Hypothalamus (tissue), 51 donors: ENCODE measurements at regions not wholly inside any gene's neighbourhood (a gene's known extent, or its start where the extent isn't known, plus 50 kb on each side); places are given as distances from the start of the nearest gene placed in this dataset.
"Not testable (repeated sequence)": the region's sequence is repeated elsewhere in the genome, so short reads cannot be mapped to it uniquely, and the experiment has no call there.

ENCODE experiments used
- DNase-seq, 51 donors: peaks; one replicate each; lab custom pipeline; 2025; lab: John Stamatoyannopoulos, UW

DNA sequence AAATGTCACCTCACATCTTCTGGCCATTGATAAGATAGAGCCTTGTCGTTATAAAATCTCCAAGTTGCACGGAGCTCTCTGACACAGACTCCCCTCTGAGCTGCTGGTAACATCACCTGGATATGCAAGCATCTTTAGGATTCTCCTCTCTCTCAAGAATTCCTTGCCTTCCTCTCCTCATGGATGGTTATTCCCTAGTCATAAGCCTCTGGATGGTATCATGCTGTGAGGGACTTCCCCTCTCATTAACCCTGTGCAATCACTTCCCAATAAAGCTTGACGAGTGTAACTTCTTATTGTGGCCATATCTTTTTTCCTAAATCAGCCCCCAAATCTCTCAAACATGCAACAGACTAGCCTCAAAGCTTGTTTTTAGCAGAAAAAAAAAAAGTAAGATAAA lies 1057.0 kb upstream of the SLIT2 start:
- no peak for DNase-seq

DNA sequence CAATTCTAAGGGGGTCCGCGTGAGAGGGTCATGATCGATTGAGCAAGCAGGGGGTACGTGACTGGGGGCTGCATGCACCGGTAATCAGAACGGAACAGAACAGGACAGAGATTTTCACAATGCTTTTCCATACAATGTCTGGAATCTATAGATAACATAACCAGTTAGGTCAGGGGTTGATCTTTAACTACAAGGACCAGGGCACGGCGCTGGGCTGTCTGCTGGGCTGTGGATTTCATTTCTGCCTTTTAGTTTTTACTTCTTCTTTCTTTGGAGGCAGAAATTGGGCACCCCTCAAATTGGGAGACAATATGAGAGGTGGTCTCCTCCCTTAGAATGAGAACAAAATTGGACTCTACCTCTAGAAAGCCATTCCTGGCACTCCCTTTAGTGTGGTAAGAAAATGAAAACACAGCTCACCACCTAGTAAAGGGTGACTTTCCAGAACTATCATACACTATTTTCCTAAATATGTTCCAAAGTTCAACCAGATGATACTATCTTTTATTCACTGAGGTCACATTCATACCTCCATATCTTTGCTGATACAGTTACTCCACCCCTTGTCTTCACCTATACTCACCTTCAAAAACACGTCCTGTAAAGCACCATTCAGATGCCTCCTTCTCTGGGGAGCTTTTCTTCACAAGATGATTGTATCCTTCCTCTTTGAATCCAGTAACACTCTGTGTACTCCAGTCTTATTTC lies 1058.3 kb upstream of the SLIT2 start:
- DNase-seq = no peak

DNA sequence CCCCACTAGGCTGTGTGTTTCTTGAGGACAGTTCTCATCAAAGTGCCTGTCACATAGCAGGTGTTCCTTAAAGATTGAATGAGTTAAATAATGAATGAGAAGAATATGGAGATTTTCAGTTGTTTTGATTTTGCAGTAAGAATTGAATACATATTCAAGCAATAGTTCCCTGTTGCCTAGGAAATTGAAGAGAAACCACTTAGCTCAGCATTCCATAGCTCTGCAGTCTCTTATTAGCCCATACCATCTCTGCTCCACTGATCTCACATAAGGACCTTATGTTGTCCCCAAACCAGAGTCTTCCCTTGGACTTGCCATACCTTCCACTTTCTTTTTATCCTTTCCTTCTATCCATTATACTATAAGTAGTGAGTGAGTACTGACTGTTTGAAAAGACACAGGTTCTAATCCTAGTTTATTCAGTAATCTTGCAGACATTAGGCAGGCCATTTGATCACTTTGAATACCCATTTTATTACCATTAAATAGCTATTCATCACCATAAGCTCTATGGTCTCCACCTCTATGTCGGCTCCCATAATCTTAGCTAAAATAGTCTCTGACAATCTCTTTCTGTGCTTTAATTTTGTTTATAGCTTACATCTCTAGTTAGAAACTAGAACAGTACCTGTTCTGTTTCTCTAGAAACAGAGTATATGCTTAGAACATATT lies 1059.6 kb upstream of the SLIT2 start:
- no peak for DNase-seq

DNA sequence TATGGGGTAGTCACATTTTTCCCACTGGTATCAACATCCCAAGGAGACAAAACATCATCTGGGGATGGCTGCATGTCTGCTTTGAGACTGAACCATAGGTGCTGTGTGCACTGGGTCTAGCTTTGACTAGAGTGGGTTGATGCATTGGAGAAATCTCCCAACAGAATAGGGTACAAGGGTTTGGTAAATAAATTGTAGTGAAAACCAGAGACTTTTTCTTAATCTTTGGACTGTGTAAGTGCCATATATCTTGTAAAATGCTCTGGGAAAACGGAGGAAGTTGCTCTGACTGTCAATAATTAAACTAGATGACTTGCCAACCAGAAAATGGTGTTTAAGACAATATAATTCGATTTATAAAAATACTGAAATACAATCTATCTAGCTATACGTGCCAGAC lies 1064.0 kb upstream of the SLIT2 start:
- no peak for DNase-seq

DNA sequence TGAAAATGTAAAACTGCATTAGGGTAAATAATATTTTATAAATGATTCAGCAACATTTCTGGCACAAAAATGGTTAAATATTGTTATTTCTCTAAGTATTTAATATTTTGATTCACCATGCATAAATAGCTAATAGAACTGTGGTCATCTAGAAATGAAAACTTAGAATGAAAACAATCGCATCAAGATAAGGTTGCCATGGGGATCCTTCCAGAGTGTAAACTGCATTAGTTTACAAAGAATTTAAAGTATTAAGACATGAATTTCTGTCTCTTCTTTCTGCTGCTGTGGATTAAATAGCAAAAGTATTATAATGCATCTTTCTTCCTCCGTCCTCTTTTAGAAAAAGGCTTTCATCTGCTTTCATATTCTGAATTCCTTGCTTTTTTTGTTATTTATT lies 1064.6 kb upstream of the SLIT2 start:
- no peak for DNase-seq

DNA sequence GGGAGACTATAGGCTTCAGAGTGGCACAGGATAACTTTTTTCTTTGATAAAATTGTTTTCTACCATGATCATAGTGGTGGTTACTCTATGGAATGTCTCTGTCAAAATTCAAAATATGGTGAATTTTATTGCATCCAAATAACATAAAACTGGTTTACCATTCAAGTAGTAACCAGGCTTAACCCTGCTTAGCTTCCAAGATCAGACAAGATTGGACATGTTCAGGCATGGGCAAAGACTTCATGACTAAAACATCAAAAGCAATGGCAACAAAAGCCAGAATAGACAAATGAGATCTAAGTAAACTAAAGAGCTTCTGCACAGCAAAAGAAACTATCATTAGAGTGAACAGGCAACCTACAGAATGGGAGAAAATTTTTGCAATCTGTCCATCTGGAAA lies 1070.1 kb upstream of the SLIT2 start:
- DNase-seq = not testable (repeated sequence)

DNA sequence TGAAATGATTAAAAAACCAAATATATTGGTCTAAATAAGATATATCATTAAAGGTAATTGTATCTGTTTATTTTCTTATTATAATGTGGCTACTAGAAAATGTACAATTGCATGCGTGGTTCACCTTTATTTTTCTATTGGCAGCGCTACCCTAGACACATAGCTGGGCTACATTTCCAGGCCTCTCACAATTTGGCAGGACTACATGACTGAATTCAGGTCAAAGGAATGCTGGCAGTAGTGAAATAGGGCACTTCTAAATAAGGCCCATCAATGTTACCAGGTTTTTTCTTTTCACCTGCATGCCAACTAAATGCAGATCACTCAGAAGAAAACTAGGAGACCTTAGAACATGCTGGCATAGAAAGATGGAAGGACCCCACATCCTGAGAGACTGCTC lies 1072.9 kb upstream of the SLIT2 start:
- DNase-seq = no peak

DNA sequence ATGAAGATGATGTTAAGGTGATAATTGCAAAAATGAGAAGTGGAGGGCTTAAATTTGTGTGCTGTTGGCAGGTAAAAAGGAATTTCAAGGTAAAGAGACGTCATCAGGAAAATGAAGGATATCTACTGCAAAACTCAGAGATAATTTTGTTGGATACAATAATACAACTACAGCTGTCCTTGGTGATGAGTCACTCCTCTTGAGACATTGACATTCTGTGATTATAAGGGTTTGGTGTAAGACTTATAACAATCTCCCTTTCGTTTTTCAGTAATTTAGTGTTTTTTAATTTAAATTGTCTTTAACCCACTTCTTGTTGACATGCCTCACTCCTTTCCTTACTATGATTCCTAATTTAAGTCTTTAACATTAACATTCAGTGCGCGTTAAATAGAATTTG lies 1074.1 kb upstream of the SLIT2 start:
- no peak for DNase-seq

DNA sequence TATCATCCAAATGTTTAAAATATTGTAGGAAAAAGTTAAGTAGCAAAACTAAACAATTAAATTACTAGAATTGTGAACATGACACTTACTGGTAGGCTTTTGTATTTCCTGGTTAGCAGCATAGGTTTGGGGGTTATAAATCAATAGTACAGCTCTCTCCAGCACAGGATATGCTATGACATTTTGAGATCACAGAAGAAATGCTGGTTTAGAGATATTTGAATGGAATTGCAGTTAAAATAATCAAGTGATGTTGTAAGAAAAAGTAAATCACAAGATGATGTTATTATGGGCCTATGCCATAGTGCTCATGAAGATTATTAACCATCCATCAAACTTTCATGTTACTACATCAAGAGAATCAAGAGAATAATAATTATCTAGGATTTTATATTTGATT lies 1079.9 kb upstream of the SLIT2 start:
- no peak for DNase-seq

DNA sequence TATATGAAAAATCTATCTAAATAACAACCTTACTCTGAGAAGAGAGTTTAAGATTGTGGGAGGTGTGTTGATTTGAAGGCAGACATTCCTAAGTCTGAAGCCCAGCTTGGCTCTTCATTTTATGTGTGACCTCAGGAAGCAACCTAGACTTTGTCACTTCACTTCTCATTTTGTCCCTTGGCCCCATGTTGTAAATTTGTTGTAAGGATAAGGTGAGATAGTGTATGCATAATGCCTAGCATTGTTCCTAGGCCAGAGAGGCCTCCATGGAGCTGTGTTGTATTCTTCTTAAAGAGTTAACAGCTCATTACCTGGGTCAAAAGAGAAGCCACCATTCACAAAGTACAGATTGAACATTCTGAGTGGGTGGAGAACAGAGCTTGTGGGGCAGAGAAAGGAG lies 1084.4 kb upstream of the SLIT2 start:
- DNase-seq = no peak

DNA sequence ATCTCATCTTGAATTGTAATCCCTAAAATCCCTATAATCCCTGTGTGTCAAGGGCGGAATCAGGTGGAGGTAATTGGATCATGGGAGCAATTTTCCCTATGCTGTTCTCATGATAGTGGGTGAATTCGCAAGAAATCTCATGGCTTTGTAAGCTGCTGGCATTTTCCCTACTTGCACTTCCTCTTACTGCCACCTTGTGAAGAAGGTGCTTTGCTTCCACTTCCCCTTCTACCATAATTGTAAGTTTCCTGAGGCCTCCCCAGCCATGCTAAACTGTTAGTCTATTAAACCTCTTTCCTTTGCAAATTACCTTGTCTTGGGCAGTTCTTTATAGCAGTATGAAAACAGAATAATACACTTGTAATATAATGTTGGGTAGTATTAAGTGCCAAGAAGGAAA lies 1087.4 kb upstream of the SLIT2 start:
- DNase-seq = no peak

DNA sequence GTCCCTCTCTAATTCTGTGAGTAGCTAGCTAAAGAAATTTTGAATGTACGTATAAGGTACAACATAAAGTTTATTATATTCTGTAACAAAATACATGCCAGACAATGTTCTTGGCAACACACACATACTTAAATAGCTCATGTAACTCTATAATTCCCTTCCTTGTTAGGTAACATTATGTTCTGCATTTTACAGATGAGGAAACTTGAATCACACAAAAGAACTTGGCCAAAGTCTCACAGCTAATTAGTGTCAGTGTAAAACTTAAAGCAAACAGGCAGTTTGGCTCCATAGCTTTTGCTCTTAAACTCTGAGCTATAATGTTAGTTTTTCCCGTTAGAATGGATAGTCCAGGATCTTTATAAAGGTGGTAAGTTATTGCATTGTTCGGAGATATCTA lies 1091.8 kb upstream of the SLIT2 start:
- DNase-seq = no peak

DNA sequence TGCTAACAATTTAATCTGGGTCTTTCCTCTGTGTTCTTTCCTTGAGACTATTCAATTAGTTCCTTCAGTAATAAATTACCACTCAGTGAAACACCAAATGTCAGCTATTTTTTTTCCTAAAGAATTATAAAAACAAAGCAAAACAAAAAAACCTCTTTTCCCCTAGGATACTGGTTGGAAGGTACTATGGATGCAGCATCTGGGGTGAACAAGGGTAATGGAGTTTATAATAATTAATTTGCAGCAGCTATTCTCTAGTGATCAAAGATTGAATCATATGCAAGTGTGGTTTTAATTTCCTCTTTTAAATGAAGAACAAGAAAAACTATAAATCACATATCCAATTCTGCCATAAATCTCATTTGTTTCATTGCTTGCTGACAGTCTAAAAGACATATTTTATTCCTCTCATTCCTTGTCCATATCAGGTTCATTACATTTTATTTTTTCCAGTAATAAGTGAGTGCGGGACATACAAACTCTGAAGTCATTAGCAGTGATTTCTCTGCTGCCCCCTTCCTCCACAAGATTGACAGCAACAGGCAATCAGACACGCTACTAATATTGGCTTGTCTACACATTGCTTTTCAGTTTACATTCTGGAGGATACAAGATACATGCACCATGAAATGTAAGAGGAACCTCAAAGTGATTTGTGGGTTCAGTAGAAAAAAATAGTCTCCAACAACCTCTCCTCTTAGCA lies 1093.4 kb upstream of the SLIT2 start:
- no peak for DNase-seq

DNA sequence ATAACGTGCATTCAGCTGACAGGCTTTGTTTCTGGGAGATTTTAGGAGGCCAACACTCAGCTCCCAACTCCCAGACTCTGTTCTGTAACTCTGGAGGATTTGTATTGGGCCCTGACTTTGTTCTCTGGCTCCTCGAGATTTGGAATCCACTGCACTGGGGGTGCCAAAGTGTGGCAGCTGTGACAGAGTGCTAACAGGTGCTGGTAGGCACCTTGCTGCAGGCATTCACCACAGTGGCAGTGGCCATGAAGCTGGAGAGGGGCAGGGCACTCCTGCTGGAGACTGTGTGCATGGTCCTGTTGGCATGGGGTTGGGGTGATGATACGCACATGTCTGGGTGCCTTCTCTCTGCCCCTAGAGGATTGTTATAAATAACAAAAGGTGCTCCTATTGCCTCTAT lies 1094.9 kb upstream of the SLIT2 start:
- no peak for DNase-seq

DNA sequence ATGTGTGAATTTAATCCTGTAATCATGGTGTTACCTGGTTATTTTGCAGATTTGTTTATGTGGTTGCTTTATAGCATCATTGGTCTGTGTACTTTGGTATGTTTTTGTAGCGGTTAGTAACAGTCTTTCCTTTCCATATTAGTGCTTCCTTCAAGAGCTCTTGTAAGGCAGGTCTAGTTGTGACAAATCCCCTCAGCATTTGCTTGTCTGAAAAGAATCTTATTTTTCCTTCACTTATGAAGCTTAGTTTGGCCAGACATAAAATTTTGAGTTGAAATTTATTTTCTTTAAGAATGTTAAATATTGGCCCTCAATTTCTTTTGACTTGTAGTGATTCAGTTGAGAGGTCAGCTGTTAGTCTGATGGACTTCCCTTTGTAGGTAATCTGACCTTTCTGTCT lies 1096.1 kb upstream of the SLIT2 start:
- no peak for DNase-seq

DNA sequence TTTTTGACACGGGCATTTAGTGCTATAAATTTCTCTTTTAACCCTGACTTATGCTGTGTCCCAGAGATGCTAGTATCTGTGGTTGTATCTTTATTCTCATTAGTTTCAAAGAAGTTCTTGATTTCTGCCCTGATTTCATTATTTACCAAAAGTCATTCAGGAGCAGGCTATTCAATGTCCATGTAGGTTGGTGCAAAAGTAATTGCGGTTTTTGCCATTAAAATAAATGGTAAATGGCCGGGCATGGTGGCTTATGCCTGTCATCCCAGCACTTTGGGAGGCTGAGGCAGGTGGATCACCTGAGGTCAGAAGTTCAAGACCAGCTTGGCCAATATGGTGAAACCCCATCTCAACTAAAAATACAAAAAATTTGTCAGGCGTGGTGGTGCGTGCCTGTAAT lies 1097.4 kb upstream of the SLIT2 start:
- DNase-seq = not testable (repeated sequence)

DNA sequence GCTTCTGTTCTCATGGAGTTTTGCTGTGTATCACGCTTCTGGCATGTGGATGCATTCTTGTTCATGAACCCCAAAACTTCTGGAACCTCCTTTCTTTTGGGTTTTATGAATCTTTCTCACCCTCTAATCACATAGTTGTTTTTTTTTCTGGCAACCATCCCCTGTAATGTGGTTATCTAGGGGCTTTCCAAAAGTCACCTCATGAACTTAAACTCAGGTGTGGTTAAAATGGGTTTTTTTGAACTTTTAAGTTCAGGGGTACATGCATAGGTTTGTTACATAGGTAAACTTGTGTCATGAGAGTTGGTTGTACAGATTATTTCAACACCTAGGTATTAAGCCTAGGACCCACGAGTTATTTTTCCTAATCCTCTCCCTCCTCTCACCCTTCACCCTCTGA lies 1099.4 kb upstream of the SLIT2 start:
- DNase-seq = no peak

DNA sequence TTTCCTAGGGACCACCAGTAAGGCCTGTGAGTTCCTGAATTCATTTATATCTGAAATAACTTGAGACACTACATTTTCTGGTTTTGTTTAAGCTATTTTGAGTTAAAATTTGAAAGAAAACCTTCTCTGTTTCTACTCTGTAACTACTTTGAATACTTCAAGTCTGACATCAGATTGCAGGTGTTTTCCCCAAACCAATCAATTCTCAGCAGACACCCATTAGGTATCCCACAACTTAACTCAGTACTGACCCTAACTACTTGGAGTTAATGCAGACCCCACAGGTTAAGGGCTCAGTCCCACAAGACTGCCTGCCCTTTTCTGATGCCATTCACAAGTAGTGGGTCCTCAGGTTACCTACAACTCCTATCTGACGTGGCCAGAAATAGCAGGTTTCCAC lies 1100.0 kb upstream of the SLIT2 start:
- no peak for DNase-seq

DNA sequence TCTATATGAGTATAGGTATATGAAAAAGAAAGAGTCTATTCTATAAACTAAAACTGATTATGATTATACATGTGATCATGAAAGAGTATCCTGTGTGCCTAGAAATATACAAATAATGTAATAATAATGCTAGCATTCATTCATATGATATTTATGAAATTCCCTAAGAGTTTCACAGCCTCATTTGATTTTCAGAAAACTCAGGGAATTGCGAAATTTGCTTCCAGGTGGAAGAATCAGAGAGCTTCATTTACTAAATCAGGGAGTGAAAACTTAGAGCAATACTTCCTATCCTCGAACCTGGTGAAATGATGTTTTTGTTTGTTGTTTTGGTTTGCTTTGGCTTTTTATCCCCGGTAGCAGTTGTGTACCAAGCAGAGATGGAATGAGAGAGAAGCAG lies 1105.7 kb upstream of the SLIT2 start:
- DNase-seq = no peak

DNA sequence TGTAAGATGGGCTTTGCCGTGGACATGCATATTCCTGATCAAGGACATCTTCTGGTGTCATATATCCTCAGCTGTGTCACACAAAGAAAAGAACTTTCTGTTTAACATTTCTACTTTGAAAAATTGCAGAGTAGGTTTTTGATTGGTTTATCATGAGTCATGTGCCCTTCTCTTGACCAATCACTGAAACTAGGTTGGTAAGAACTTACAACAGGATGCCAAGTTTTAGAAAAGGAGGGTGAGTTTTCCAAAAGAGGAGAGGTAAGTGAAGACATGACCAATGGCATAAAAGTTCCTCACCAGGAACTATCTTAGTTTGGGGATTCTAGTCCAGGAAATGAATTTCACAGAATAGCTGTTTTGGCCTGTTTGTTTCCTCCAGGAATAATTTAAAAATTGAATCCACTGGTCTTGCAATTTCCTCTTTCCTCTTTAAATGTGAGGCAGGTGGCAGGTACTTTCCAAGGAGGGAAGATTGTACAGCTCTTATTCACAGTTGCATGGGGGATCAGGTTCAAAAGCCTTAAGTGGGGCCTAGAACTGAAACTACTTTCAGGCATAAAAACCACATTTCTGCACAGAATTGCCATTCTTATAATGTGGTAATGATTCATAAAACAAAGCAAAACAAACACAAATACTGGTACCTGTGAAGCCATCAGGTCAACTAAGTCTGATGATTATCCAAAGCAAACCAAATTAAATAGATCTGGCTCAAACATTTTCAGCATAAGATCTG lies 1114.5 kb upstream of the LCORL start:
- DNase-seq = no peak

DNA sequence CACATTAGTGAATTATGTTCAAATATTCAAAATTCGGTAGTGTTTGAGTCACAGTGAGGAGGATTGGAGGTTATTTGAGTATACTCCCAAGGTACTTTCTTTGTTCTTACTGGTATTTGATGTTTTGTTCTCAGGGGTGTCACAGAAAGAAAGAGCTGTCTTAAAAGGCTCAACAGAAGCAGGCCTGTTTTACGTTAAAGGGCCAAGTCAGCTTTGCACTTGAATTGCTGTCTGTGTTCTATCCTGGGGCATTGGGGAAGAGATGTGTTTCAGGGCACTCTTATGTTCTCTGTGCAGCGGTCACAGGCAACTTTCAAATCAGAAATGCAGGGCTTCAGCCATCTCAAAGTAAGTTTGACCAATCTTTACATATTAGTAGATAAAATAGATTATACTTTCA lies 1113.1 kb upstream of the LCORL start:
- no peak for DNase-seq

DNA sequence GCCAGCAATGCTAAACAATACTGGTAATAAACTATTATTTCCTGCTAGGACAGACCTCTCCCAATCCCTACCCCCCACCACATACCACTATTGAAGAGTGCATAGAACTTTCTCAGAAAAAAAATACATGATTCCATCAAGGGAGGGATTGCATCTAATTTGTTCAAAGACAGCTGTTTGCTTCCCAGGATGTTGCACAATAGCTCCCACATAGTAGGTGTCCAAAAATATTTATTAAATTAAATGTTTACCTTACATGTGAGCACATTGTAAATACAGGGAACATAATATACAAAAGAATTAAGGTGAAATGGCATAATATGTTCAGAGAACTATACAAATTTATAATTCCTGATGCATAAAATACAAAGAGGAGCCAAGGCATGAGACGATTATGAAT lies 1111.8 kb upstream of the LCORL start:
- no peak for DNase-seq
